ENCODE measurements at regions not wholly inside any gene's neighbourhood (a gene's known extent, or its start where the extent isn't known, plus 50 kb on each side); places are given as distances from the start of the nearest gene placed in this dataset.

DNA sequence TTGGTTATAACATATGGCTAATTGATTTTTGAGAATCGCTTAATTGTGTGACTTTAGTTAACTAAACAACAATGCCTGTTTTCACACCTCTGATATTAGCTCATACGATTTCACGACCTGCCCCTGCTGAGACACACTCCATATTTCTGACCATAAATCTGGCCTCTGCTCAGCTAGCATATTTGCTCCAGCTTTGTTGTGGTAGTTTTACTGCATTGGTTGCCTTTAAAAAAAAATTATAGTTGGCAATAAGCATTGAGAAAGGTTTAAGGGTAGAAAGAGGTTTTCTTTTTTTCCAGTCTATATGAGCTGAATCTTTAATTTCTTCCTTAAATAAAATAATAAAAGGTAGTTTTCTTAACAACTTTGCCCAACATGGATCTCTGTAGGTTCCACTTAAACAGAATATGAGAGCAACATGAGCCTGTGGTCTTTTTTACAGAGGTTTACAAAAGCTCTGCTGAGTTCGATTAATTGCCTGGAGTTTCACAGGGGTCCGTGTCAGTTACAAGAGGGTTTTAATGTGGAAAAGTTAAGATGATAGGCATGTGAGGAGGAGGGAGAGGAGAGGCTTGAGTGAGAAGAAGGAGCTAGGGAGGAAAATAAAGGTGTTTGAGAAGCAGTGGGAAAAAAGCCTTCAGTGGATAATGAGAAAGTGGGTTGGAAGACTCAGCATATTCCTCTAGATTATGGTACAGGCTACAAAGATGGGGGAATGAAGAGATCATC is 318.2 kb downstream of the CXCL12 start:
- TF ChIP-seq, protein P1, sequence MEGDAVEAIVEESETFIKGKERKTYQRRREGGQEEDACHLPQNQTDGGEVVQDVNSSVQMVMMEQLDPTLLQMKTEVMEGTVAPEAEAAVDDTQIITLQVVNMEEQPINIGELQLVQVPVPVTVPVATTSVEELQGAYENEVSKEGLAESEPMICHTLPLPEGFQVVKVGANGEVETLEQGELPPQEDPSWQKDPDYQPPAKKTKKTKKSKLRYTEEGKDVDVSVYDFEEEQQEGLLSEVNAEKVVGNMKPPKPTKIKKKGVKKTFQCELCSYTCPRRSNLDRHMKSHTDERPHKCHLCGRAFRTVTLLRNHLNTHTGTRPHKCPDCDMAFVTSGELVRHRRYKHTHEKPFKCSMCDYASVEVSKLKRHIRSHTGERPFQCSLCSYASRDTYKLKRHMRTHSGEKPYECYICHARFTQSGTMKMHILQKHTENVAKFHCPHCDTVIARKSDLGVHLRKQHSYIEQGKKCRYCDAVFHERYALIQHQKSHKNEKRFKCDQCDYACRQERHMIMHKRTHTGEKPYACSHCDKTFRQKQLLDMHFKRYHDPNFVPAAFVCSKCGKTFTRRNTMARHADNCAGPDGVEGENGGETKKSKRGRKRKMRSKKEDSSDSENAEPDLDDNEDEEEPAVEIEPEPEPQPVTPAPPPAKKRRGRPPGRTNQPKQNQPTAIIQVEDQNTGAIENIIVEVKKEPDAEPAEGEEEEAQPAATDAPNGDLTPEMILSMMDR (IDR thresholded peaks at IDR 0.05) = no peak
- no peak for TF ChIP-seq POLR2A (IDR thresholded peaks at IDR 0.05)
